IMR-90 (cell line): ENCODE measurements at regions not wholly inside any gene's neighbourhood (a gene's known extent, or its start where the extent isn't known, plus 50 kb on each side); places are given as distances from the start of the nearest gene placed in this dataset.

Experiments
- ATAC-seq: fragments of 200-7000 bp; cut with Tn5 transposase; 2 replicates; pipeline ENCODE4 v1.9.1; 2020; ENCODE audit warnings: low read depth, mild to moderate bottlenecking, moderate library complexity
- BruUV-seq: library from RNA; stranded (reverse); fragments of 400-500 nt; replicated peaks from 2 replicates; lab custom pipeline; 2021; lab: Mats Ljungman, UMichigan
- CTCF ChIA-PET: fragments of 300-600 bp; formaldehyde crosslinking; extraction: SDS; loops from one replicate; lab custom pipeline; 2021; ENCODE audit warnings: antibody characterized with exemption; lab: Yijun Ruan, JAX
- POLR2A ChIA-PET: fragments of 300-600 bp; sonication (Branson Sonifier 250); formaldehyde crosslinking; loops from one replicate; lab custom pipeline; 2022; ENCODE audit warnings: antibody characterized with exemption; ENCODE audit not compliant: unreplicated experiment; lab: Charles Lee
- DNase-seq: peaks from one replicate; pipeline ENCODE4 v3.0.0; 2013
- H2AFZ ChIP-seq: replicated peaks from 2 replicates; pipeline ENCODE3; 2013; ENCODE audit warnings: low read length, mild to moderate bottlenecking; ENCODE audit not compliant: poor library complexity
- H2AK5ac ChIP-seq: 2 replicates; pipeline ENCODE4 v1.6.1; 2013; ENCODE audit warnings: low read depth, low read length, inconsistent platforms
- H2AK9ac ChIP-seq: replicated peaks from 2 replicates; pipeline ENCODE3; 2013; ENCODE audit warnings: mild to moderate bottlenecking, low read depth, low read length, moderate library complexity; ENCODE audit not compliant: poor library complexity
- H2BK120ac ChIP-seq: 2 replicates; pipeline ENCODE4 v1.6.1; 2013; ENCODE audit warnings: low read depth, low read length, inconsistent platforms
- H2BK15ac ChIP-seq: 3 replicates; pipeline ENCODE4 v1.6.1; 2013; ENCODE audit warnings: low read depth, low read length, inconsistent platforms
- H2BK20ac ChIP-seq: 2 replicates; pipeline ENCODE4 v1.6.1; 2013; ENCODE audit warnings: low read depth, mild to moderate bottlenecking, inconsistent platforms, low read length, moderate library complexity
- H2BK5ac ChIP-seq: 2 replicates; pipeline ENCODE4 v1.6.1; 2013; ENCODE audit warnings: mild to moderate bottlenecking, low read depth, low read length, inconsistent platforms; ENCODE audit not compliant: poor library complexity, severe bottlenecking
- H3K14ac ChIP-seq: replicated peaks from 2 replicates; pipeline ENCODE4 v1.6.1; 2013; ENCODE audit warnings: low read depth, low read length, inconsistent platforms
- H3K18ac ChIP-seq: 2 replicates; pipeline ENCODE4 v1.6.1; 2013; ENCODE audit warnings: low read depth, low read length, control low read depth
- H3K23ac ChIP-seq: 2 replicates; pipeline ENCODE4 v1.6.1; 2013; ENCODE audit warnings: low read depth, low read length, inconsistent platforms
- H3K27ac ChIP-seq: 2 replicates; pipeline ENCODE4 v1.5.1; 2013; ENCODE audit warnings: mild to moderate bottlenecking, control low read depth, low read length; ENCODE audit not compliant: insufficient read depth
- H3K27me3 ChIP-seq: 2 replicates; pipeline ENCODE4 v1.6.1; 2013; ENCODE audit warnings: low read length; ENCODE audit not compliant: control insufficient read depth, insufficient read depth
- H3K36me3 ChIP-seq: 2 replicates; pipeline ENCODE4 v1.6.1; 2013; ENCODE audit warnings: low read length, mixed read lengths; ENCODE audit not compliant: control insufficient read depth, insufficient read depth
- H3K4ac ChIP-seq: 2 replicates; pipeline ENCODE4 v1.6.1; 2013; ENCODE audit warnings: low read depth, low read length, inconsistent platforms
- H3K4me1 ChIP-seq: 2 replicates; pipeline ENCODE4 v1.6.1; 2013; ENCODE audit warnings: low read length, mixed read lengths; ENCODE audit not compliant: control insufficient read depth, insufficient read depth
- H3K4me2 ChIP-seq: 2 replicates; pipeline ENCODE4 v1.6.1; 2013; ENCODE audit warnings: low read depth, mild to moderate bottlenecking, control low read depth, low read length, moderate library complexity
- H3K4me3 ChIP-seq: 2 replicates; pipeline ENCODE4 v1.5.1; 2013; ENCODE audit warnings: low read depth, mild to moderate bottlenecking, control low read depth, low read length, moderate library complexity; ENCODE audit not compliant: insufficient read depth
- H3K56ac ChIP-seq: 2 replicates; pipeline ENCODE4 v1.6.1; 2013; ENCODE audit warnings: low read length, inconsistent platforms; ENCODE audit not compliant: insufficient read depth; ENCODE audit errors: extremely low read depth
- H3K79me1 ChIP-seq, 2 experiments: 2 replicates each; pipeline ENCODE4 v1.6.1; 2013; ENCODE audit warnings: low read length in 2 of 2, inconsistent platforms in 1 of 2, low read depth in 1 of 2
- H3K9ac ChIP-seq: 2 replicates; pipeline ENCODE4 v1.6.1; 2013; ENCODE audit warnings: low read depth, low read length, control low read depth
- H3K9me1 ChIP-seq: 2 replicates; pipeline ENCODE4 v1.6.1; 2013; ENCODE audit warnings: low read length, inconsistent platforms; ENCODE audit not compliant: insufficient read depth
- H3K9me3 ChIP-seq: 2 replicates; pipeline ENCODE4 v1.6.1; 2013; ENCODE audit warnings: low read length; ENCODE audit not compliant: control insufficient read depth, insufficient read depth
- H4K20me1 ChIP-seq: 2 replicates; pipeline ENCODE4 v1.6.1; 2013; ENCODE audit warnings: low read length, inconsistent platforms; ENCODE audit not compliant: insufficient read depth
- H4K5ac ChIP-seq: 2 replicates; pipeline ENCODE4 v1.6.1; 2013; ENCODE audit warnings: mild to moderate bottlenecking, low read depth, low read length, control low read depth
- H4K8ac ChIP-seq, 2 experiments: 2 replicates each; pipeline ENCODE4 v1.6.1; 2013; ENCODE audit warnings: low read depth in 2 of 2, low read length in 2 of 2, control low read depth in 1 of 2, inconsistent platforms in 1 of 2
- H4K91ac ChIP-seq: 2 replicates; pipeline ENCODE4 v1.6.1; 2013; ENCODE audit warnings: low read depth, low read length, inconsistent platforms; ENCODE audit not compliant: insufficient read depth
- BHLHE40 ChIP-seq: fragments of 150-350 bp; IDR thresholded peaks from 2 replicates; pipeline ENCODE4 v1.6.1; 2016; ENCODE audit warnings: mild to moderate bottlenecking, low read depth, low read length
- CEBPB ChIP-seq: IDR thresholded peaks from 2 replicates; pipeline ENCODE4 v1.6.1; 2012; ENCODE audit warnings: low read depth, low read length, improper control_type of control experiment
- CHD1 ChIP-seq: IDR thresholded peaks from 2 replicates; pipeline ENCODE4 v1.6.1; 2012; ENCODE audit warnings: low read depth, low read length, improper control_type of control experiment
- CTCF ChIP-seq: conservative IDR thresholded peaks from 2 replicates; pipeline ENCODE4 v1.5.1; 2012; ENCODE audit warnings: mild to moderate bottlenecking, low read depth, low read length, improper control_type of control experiment
- MAFK ChIP-seq: IDR thresholded peaks from 2 replicates; pipeline ENCODE4 v1.6.1; 2012; ENCODE audit warnings: low read depth, low read length, improper control_type of control experiment
- MAZ ChIP-seq: IDR thresholded peaks from 2 replicates; pipeline ENCODE4 v1.6.1; 2012; ENCODE audit warnings: low read depth, mild to moderate bottlenecking, low read length, improper control_type of control experiment, moderate library complexity, borderline replicate concordance
- MXI1 ChIP-seq: IDR thresholded peaks from 2 replicates; pipeline ENCODE4 v1.6.1; 2012; ENCODE audit warnings: low read depth, mild to moderate bottlenecking, low read length, moderate library complexity, borderline replicate concordance
- NFE2L2 ChIP-seq: fragments of 150-350 bp; IDR thresholded peaks from 2 replicates; pipeline ENCODE4 v1.6.1; 2016; ENCODE audit warnings: low read depth, mild to moderate bottlenecking, low read length
- POLR2A ChIP-seq: IDR thresholded peaks from 2 replicates; pipeline ENCODE4 v1.6.1; 2012; ENCODE audit warnings: mild to moderate bottlenecking, low read depth, low read length
- RAD21 ChIP-seq: IDR thresholded peaks from 2 replicates; pipeline ENCODE4 v1.6.1; 2012; ENCODE audit warnings: low read length, improper control_type of control experiment
- RCOR1 ChIP-seq: IDR thresholded peaks from 2 replicates; pipeline ENCODE4 v1.6.1; 2012; ENCODE audit warnings: mild to moderate bottlenecking, low read length, improper control_type of control experiment; ENCODE audit not compliant: insufficient replicate concordance
- RFX5 ChIP-seq: IDR thresholded peaks from 2 replicates; pipeline ENCODE4 v1.8.0; 2012; ENCODE audit warnings: low read depth, mild to moderate bottlenecking, low read length, moderate library complexity
- SMC3 ChIP-seq: fragments of 150-350 bp; IDR thresholded peaks from 2 replicates; pipeline ENCODE4 v1.6.1; 2016; ENCODE audit warnings: low read depth, mild to moderate bottlenecking, antibody characterized with exemption, low read length, moderate library complexity
- WGBS, 2 experiments: methylation state at CpG; one replicate each; pipeline versions ENCODE4 v1.1.5 to v1.1.7; 2013; ENCODE audit warnings: missing lambda C conversion rate in 2 of 2; ENCODE audit not compliant: insufficient read length in 1 of 2; ENCODE audit errors: extremely low coverage in 2 of 2; 5-methylcytosine and 5-hydroxymethylcytosine counted together
- dilution Hi-C: fragments of 300-500 bp; cut with HindIII; formaldehyde crosslinking; loops from one replicate; pipeline ENCODE4 v1.14.3; 2018; ENCODE audit warnings: low sequenced_read_pairs; ENCODE audit not compliant: unreplicated experiment
- in situ Hi-C: fragments of 300-500 bp; cut with MboI; formaldehyde crosslinking; loops from 3 replicates; pipeline ENCODE4 v1.14.3; 2019; ENCODE audit warnings: low sequenced_read_pairs, inconsistent platforms, mixed read lengths
- intact Hi-C: fragments of 100-400 bp; cut with micrococcal nuclease; formaldehyde crosslinking; loops from 2 replicates; pipeline ENCODE4 v1.10.0; 2022
- TF ChIP-seq, protein P1 (sequence below): fragments of 150-350 bp; IDR thresholded peaks from 2 replicates; pipeline ENCODE4 v1.6.1; 2016; ENCODE audit warnings: low read depth, mild to moderate bottlenecking, low read length, moderate library complexity, borderline replicate concordance
- TF ChIP-seq, protein P2 (sequence below): fragments of 150-350 bp; IDR thresholded peaks from 2 replicates; pipeline ENCODE4 v1.6.1; 2017; ENCODE audit warnings: mild to moderate bottlenecking, antibody characterized with exemption, low read length, low read depth

DNA sequence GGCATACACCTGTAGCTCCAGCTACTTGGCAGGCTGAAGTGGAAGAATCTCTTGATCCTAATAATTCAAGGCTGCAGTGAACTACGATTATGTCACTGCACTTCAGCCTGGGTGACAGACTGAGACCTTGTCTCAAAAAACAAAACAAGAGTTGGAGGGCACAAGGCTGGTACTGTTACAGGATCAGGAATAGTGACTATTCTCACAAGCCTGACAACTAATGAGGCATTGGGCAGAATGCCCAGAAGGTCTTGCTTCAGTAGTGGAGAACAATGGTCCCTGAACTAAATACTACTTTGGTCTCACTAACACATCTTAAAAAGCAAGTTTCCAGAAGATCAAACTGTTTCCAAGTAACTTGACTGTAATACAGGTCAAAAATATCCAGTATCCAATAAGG lies 182.9 kb upstream of the RFX3 start:
- no peak overlapping the region for H3K14ac ChIP-seq
- no peaks in the 10 kb centered on the region for H3K79me1 ChIP-seq
- ChIA-PET POLR2A (no interaction called here), CTCF (no interaction called here)
- whole genome bisulfite sequencing, 2 experiments = no CpG with 5 or more reads among the region's 1 CpG
- no peak overlapping the region for H2AK9ac ChIP-seq
- H3K4me2 ChIP-seq = no peak overlapping the region
- no peak overlapping the region for H2BK15ac ChIP-seq
- DNase-seq = peak; percentile 7
- no peak overlapping the region for H2BK120ac ChIP-seq
- no peak overlapping the region for H3K23ac ChIP-seq
- no peak overlapping the region for H4K8ac ChIP-seq
- H3K27me3 ChIP-seq = peaks cover 4% of the 10 kb centered on the region
- no peak overlapping the region for H2AFZ ChIP-seq
- no peak overlapping the region for H3K4ac ChIP-seq
- dilution Hi-C loops = no loop called here
- H3K9me3 ChIP-seq = no peaks in the 10 kb centered on the region
- no peak overlapping the region for H2BK20ac ChIP-seq
- H3K56ac ChIP-seq = no peak overlapping the region
- ATAC-seq = no peak
- H3K18ac ChIP-seq = no peak overlapping the region
- H3K36me3 ChIP-seq = no peaks in the 10 kb centered on the region
- H4K20me1 ChIP-seq = no peaks in the 10 kb centered on the region
- in situ Hi-C loops = no loop called here
- no peak overlapping the region for H3K27ac ChIP-seq
- no peaks in the 10 kb centered on the region for H3K4me1 ChIP-seq
- no peak overlapping the region for H3K9ac ChIP-seq
- intact Hi-C loops = no loop called here
- H2AK5ac ChIP-seq = no peak overlapping the region
- H2BK5ac ChIP-seq = no peak overlapping the region
- H3K4me3 ChIP-seq = no peak overlapping the region
- TF ChIP-seq, protein P1, sequence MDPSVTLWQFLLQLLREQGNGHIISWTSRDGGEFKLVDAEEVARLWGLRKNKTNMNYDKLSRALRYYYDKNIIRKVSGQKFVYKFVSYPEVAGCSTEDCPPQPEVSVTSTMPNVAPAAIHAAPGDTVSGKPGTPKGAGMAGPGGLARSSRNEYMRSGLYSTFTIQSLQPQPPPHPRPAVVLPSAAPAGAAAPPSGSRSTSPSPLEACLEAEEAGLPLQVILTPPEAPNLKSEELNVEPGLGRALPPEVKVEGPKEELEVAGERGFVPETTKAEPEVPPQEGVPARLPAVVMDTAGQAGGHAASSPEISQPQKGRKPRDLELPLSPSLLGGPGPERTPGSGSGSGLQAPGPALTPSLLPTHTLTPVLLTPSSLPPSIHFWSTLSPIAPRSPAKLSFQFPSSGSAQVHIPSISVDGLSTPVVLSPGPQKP = no peak
- TF ChIP-seq CTCF = no peak
- no peak for TF ChIP-seq CHD1
- TF ChIP-seq MAFK = no peak
- TF ChIP-seq SMC3 = no peak
- no peak for TF ChIP-seq NFE2L2
- no peak for TF ChIP-seq RAD21
- TF ChIP-seq, protein P2, sequence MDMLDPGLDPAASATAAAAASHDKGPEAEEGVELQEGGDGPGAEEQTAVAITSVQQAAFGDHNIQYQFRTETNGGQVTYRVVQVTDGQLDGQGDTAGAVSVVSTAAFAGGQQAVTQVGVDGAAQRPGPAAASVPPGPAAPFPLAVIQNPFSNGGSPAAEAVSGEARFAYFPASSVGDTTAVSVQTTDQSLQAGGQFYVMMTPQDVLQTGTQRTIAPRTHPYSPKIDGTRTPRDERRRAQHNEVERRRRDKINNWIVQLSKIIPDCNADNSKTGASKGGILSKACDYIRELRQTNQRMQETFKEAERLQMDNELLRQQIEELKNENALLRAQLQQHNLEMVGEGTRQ = no peak
- TF ChIP-seq MAZ = no peak
- TF ChIP-seq RCOR1 = no peak
- no peak for TF ChIP-seq BHLHE40
- TF ChIP-seq MXI1 = no peak
- no peak for TF ChIP-seq RFX5
- TF ChIP-seq POLR2A = no peak
- TF ChIP-seq CEBPB = no peak
- H3K9me1 ChIP-seq = no peaks in the 10 kb centered on the region
- BruUV-seq = no TSS peak
- no peak overlapping the region for H4K91ac ChIP-seq
- no peak overlapping the region for H4K5ac ChIP-seq
